NCI-H1417 treated with DMSO at 0.1 percent for 48 hours (cell line): ENCODE measurements at regions not wholly inside any gene's neighbourhood (a gene's known extent, or its start where the extent isn't known, plus 50 kb on each side); places are given as distances from the start of the nearest gene placed in this dataset.
A peak's percentile ranks its signal among the peaks of the same experiment; 100 is the strongest.
"Not testable (repeated sequence)": the region's sequence is repeated elsewhere in the genome, so short reads cannot be mapped to it uniquely, and the experiment has no call there.

Experiments used
- DNase-seq: peaks from one replicate; lab custom pipeline; 2025; lab: John Stamatoyannopoulos, UW

DNA sequence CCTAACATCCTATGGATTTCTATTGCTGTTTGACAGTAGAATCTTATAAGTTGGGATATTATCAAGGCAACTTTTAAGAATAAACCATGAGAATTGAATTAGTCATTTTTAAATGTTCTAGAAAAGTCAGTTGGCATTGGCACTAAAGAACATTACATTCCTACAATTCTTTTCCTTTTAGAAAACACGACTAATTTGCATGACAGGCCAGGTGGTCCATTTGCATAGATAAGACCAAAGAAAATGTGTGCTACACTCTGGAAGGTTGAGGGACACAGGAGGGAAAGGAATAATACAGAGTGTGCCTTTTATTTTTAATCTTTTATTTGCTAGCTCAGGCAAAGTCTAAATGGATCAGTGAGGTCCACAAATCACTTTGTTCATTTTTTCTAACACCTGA is 962.3 kb downstream of the EPHA3 start:
- DNase-seq: no peak

DNA sequence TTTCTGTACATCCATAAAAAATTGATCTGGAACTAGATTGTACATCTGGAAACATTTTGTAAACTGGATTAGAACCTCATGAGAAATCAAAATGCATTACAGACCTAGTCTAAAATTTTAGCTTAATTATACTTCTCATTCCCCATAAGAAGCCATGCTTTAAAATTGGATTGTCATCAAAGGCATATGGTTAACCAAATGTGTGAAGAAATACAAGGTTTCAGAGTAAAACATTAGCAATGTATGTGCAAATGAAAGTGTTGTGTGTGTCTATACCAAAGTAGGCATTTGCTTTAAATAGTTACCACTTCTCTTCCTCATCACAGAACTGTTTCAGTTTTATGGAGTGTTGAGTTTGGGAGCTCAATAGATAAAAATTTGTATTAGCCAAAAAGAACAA is 968.7 kb downstream of the EPHA3 start:
- no peak for DNase-seq

DNA sequence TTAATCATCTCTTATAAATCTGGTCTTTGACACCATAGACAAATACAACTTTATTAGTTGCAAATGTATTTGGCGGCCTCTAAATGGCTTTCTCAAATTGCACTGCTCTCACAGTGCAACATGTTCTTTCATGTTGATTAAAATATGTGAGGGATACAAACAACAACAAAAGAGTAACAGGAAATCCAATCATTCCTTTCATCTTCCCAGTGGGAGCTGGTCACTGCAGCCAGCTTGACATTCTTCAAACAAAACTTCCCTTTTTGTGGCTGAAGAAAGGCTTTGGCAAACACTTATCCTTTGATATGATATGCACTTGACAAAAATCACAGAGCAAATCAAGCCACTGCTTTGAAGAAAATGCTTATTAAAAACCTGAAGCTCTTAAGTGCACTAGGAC is 973.6 kb downstream of the EPHA3 start:
- DNase-seq: no peak

DNA sequence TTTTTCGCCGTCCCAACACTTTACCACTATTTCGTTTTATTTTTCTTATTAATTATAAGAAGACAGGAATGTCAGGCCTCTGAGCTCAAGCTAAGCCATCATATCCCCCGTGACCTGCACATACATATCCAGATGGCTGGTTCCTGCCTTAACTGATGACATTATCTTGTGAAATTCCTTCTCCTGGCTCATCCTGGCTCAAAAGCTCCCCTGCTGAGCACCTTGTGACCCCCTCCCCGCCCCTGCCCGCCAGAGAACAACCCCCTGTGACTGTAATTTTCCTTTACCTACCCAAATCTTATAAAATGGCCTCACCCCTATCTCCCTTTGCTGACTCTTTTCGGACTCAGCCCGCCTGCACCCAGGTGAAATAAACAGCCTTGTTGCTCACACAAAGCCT is 978.9 kb downstream of the EPHA3 start:
- not testable (repeated sequence) for DNase-seq

DNA sequence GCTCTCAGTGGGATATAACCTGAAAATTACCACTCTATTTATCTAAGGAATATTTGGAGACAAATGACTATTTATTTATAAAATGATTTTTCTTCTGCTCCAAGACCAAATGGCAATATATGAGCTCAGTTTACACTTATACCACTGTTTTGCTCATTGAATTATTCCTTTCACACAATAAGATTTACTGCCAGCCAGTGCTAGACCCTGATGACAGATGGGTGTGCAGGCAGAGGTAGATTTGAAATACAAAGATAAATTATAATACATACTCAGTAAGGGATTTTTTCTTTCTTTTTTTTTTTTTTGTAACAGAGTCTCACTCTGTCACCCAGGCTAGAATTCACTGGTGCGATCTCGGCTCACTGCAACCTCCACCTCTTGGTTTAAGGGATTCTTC is 980.3 kb downstream of the EPHA3 start:
- DNase-seq: no peak

DNA sequence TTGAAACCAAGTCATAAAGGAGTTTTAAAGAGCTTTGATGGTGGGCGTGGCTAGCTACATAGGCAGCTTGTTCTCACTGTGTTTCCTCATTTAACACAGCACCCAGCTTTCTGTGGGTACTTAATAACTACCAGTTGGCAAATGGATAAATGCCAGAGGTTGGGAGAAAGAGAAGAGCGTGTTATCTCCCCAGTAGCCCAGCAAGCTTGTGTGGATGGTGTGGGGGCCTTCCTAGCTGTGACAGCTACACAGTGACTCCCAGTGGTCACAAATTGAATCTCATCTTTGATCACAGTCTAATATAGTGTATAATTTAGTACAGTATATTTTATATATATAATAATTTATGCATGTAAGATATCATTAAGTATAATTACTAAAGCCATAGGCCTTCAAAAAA is 984.1 kb downstream of the EPHA3 start:
- peak; percentile 68 for DNase-seq

DNA sequence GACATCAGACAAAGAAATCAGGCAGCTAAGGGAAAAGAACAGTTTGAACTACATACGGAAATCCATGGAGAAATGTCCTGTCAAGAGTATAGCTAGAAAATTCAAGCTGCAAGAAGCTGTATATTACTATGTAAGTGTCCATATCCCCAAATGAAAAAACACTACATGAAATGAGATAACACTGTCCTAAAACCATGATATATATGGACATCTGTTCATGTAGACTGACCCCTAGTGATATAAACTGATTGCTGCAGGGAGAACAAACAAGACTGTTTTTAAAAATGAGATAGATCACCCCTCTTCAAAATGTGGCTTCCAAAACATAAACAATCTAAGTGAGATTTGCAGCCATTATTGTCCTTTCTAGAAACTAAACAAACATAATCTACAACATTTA is 985.6 kb downstream of the EPHA3 start:
- DNase-seq: no peak

DNA sequence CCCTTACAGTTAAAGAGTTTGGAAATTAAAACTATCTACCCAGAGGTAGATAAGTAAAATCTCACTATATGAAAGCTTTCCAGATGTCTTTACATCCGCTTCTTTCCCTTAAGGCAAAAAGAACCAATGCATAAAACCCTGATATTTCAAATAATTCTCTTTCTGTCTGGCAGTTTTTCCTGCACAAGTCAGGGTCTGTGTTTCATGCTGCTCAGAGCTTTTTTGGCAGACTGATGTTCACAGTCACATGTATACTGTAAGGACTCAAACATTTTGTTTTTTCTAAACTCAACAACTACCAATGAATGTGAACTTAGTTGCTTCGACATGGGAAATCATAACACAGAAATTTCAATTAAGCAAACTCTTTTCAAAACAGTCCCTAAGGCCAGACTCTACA is 988.4 kb downstream of the EPHA3 start:
- DNase-seq: no peak

DNA sequence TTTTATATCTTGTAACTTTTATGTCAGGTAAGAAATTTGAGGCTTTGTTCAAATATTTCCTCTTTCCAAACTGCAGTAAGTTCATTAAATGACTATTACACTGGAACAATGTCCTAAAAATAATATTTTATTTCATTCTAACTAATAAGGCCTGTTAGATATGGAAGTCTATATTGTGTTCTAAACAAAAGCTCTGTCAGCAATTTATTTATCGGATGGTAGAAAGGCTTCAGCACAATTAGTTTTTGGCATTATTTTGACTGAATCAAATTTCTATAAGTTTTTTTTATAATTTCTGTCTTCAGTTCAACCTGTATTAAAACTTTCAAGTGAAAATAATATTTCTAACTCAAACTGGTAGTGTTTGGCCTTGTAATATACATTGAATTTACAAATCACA is 992.1 kb downstream of the EPHA3 start:
- no peak for DNase-seq

DNA sequence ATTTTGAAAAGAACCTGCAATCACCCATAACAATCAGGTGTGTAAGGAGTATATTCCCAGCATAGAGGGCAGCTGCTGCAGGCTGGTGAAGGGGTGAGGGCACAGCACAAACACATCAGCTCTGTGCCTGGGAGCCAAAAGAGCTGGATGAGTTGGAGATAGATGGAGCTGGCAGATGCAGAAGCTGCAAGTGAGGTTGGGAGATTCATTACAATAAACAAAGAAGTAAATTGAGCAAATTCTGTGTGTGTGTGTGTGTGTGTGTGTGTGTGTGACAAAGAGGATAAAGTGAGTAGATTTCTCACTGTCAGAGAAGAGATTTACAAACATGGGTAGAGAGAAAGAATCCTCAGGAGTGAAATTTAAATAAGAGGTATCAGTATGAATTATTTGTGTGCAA is 994.7 kb downstream of the EPHA3 start:
- DNase-seq: no peak

DNA sequence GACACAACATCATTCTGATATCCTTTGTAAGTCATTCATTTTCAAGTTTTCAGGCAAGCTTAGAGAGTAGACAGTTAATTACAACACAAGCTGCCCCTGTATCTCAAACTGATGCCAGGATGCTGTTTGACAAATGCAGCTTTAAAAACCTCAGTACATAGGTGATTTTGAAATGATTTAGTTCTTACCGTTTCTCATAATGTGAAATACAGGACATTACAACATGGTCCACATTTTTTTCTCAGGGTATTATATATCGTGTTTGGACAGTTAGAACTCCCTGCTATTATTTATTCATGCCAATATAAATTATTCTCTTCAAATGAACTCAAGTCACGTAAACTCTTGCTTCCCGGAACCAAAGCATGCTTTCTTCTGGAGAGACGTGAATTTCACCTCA is 1013.9 kb downstream of the EPHA3 start:
- DNase-seq: no peak

DNA sequence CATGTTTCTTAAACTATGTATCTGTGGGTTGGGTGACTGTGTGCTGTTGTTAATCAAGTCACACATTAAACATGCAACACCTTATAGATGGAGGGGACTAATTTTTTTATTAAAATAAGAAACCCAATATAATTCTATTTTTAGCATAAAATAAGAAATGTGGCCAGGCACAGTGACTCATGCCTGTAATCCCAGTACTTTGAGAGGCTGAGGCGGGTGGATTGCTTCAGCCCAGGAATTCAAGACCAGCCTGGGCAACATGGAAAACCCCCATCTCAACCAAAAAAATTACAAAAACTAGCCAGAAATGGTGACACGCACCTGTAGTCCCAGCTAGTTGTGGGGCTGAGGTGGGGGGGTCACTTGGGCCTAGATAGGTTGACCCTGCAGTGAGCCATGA is 1021.0 kb downstream of the EPHA3 start:
- no peak for DNase-seq

DNA sequence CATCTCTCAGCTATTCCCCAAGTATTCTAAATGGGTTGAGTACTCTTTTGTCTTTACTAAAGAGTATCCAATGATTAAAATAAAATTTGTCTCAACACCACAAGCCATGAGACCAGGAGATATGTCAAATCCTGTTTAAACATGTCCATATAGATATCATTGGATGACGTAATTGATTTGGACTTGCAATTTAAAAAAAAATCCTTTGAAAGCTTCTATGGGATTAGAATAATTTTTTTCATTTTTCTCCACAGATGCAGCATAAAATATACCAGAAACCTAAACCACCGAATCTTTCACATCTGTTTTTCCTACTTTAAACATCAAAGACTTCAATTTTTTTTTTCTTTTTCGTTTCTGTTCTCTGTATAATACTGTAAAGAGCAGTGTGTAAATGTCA is 1022.3 kb downstream of the EPHA3 start:
- no peak for DNase-seq

DNA sequence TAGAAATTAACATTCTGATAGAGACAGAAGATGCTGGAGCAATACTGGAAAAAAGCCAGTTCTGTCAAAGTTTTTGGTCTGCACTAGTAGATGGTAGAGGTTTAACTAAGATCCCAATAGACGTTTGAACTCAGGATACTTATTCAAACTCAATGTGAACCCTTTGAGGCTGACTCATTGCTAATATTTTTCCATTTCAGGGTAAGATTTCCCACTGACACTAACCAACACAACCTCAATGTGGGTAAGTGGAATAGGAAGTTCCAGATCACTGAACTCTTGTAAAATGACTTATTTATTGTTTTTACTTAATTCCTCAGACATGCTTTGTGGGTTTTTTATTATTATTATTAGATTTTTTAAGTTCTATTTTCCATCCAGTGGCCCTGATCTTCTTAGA is 1024.8 kb downstream of the EPHA3 start:
- DNase-seq: no peak

DNA sequence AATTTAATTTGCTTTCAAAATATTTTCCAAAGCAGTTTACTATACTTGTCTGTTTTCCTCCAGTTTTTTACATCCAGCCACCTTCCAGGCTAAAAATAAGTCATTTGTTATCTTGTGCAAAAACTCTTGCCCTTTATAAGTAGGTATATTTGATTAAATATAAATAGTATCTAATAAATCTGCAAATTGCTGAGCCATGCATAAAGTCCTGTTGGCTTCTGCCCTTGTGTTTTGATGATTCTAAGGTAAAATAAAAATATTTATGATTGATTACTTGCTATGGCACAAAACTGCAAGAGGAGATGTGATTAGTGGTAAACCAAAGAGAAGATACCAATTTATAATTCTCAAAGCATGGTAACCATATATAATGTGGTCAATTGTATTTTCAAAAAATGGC is 1026.7 kb downstream of the EPHA3 start:
- no peak for DNase-seq

DNA sequence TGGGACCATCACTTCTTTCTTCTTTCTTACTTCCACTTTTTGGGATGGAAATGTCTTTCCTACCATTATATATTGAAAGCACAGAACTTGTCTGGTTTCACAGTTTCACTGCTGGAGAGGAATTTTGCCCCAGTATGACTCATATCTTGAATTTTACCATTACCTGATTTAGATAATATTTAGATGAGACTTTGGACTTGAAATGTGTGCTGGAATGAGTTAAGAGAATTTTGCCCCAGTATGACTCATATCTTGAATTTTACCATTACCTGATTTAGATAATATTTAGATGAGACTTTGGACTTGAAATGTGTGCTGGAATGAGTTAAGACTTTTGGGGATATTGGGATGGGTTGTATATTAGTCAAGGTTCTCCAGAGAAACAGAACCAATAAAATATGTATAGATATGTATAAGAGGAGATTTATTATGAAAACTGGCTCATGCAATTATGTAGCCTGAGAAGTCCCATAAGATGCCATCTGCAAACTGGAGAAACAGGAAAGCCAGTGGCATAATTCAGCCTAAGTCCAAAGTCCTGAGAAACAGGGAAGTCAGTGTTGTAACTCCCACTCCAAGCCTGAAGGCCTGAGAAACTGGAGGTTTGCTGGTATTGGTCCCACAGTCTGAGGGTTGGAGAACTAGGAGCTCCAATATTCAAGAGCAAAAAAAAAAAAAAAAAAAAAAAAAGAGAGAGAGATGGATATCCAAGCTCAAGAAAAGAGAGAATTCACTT is 1029.2 kb downstream of the EPHA3 start:
- no peak for DNase-seq

DNA sequence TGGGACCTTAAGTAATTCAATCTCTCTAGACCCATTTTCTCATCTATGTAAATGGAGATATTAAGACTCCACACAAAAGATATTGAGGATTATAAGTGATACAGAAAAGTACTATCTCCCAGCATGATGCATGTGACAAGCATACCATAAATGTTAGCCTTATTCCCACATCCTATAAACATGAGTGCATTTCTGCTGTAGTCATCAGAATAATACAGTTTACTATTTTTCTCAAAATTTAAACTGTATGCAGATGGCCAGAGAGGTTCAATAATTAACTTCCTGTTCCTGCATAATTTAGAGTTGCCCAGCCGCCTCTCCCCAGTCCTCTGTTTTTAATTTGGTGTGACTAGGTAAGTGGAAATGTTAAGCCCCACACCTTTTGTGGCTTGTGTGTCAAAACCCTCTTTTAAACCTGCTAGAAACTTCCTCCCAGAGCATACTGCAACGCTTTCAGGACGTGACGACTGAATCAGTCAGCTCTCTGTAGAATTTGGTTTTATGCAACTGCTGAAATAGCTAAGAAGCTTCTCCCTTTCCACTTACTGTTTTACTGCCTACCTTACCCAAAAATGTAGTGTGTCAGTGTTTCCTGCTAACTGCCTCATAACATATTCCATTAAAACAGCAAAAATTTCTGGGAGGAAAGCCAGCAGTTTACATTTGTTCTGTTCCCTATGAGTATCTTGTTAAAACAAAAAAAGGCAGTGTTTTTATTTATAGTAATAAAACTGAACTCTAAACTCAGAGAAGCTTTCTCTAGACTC is 1037.9 kb downstream of the EPHA3 start:
- DNase-seq: no peak

DNA sequence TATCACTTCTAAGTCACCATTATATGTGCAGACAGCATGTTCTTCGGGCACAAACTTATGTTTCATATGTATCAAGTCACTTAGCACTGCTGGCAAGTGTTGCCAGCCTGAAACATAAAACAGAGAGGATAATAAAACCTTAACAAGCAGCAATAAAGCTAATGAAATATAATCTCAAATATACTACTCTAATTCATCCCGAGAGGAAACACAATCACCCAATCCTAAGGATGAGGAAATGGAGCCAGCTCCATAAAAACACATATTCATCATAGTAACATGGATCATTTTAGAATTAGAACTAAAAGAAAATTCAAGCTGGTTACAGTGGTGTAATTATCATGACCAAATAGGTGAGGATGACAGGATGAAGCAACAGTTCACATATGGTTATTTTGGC is 1072.7 kb downstream of the EPHA3 start:
- no peak for DNase-seq

DNA sequence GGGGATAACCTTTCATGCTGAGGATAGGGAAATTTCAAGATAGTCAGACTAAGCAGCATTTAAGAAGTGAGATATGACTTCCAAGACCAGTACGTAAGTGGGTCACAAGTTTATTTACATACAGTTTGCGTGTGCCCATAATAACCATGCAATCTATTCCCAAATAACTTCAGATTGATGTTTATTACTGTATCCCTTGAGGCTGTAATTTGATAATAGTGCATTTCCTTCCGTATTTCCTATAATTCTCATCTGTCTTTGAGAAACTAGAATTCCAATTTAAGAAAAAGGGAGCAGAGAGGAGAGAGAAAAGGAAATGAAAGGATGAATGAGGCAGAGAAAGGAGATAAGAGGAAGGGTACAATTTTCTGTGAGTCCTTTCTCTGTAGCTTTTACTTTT is 1073.1 kb downstream of the EPHA3 start:
- DNase-seq: no peak

DNA sequence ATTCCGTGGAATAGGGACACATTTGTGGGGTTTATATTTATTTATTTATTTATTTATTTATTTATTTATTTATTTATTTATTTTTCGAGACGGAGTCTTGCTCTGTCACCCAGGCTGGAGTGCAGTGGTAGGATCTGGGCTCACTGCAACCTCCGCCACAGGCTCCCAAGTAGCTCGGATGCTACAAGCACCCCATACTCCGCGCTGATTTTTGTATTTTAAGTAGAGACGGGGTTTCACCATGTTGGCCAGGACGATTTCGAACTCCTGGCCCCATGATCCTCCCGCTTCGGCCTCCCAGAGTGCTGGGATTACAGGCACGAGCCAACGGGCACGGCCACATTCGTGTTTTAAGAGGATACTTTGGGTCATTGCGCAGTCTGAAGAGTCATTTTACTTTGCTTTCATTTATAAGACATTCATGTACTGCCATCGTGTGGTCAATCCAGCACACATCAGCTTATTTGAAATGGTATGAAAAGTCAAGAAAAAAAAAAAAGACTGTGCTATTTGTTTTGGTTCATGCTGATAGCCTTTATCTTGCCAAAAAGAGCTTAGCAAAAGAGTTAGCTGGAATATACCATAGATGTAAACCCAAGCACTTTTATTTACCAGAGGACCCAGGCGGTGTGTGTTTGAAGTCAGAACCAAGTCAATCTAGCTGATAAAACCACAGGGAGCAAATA is 1075.0 kb downstream of the EPHA3 start:
- DNase-seq: not testable (repeated sequence)

DNA sequence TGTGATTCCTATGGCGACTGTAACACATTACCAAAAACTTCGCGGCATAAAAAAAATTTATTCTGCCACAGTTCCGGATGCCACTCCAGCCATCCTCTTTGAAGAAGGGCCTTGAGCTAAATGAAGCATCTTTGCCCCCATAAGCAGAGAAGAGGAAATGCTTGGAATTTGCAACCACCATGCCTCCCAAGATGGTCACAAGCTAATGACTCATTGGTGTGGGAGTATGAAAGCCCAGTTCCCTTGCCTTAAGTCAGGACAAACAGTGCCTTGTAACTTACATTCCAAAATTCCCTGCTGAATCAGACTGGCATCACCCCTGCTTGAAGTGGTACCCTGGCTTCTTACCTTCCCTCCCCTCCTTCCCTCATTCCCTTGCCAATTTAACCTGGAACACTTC is 1077.4 kb downstream of the EPHA3 start:
- no peak for DNase-seq

DNA sequence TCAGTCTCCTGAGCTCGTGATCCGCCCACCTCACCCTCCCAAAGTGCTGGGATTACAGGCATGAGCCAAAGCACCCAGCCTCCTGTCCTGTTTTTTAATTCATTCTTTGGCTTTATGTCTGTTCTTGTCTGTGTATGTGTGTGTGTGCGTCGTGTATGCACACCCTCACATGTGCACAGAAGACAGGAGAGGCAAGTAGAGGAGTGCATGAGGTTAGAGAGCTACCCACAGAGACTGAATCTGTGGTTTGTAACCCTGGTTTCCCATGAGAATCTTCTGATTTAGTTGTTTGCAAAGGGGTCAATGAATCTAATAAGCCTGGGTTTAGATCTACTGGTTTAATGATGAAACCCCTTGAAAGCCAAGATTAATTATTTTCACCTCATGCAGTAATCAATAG is 1090.0 kb downstream of the EPHA3 start:
- DNase-seq: not testable (repeated sequence)

DNA sequence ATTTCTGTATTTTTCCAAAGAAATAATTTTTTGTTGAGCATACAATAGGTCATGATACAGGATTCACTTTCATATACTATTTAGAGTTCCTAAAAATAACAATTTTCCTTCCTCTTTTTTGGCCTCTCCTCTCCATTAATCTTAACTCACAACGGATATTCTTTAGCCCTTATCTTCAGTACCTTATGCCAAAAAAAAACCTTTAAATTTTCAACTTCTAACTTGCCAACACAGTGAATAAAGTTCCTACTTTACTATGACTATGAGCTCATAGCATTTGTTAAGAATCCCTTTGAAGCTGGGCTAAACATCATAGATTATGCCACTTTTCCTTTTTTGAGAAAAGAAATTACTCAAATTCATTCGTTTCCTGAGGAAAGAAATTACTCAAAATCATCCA is 1095.5 kb downstream of the EPHA3 start:
- DNase-seq: not testable (repeated sequence)
